ENCODE measurements at regions not wholly inside any gene's neighbourhood (a gene's known extent, or its start where the extent isn't known, plus 50 kb on each side); places are given as distances from the start of the nearest gene placed in this dataset.

DNA sequence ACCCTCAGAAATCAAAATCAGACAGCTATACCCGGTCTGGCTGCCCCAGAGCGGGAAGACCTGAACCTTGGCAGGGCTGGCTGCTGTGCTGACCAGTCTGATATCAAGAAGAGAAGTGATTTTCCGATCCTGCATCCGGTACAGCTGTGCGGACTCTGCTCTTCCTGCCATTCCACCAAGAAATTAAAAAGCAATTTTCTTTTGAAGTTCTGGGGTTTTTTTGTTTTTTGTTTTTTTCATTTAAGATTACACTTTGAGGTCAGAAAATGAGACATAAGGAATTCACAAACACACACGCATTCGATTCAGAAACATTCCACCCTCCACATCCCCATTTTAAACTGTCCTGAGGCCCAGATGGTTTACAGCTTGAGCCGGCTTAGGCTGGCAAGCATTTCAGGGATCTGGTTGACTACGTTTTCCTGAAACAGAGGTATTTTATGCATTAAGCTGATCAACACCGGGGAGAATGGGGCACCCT is 156.5 kb downstream of the COL6A3 start:
- H3K27me3 Mint-ChIP-seq (ENCODE audit: low read depth in 3 of 3) = peaks cover 2 to 6% (median 3%) of the 10 kb centered on the region in 3 donors
- 33% methylated on average over 1 of the region's 10 CpGs for WGBS (ENCODE audit: insufficient coverage)
- no peak overlapping the region for H3K9ac ChIP-seq (ENCODE audit: insufficient read depth, low read length, poor library complexity, severe bottlenecking)

GRCh38 chr2:237258116-237258515 is 155.8 kb downstream of the COL6A3 start:
- WGBS (ENCODE audit: insufficient coverage) = 11% methylated on average over 5 of the region's 7 CpGs
- peak overlapping the region; percentile 57 for H3K4me2 ChIP-seq (replicated peaks; ENCODE audit: extremely low read depth, low read length, poor library complexity, severe bottlenecking)
- peak overlapping the region; percentile 32 for H3K9ac ChIP-seq (ENCODE audit: insufficient read depth, low read length, poor library complexity, severe bottlenecking)
- intact Hi-C loops (cut with micrococcal nuclease) = no loop called here
- Mint-ChIP-seq H3K4me1 (peaks cover 47% of the 10 kb centered on the region), H3K27ac (peak overlapping the region; percentile 32 to 91 (median 83)), H3K36me3 (no peaks in the 10 kb centered on the region), H3K9me3 (peaks cover 0 to 2% (median 0%) of the 10 kb centered on the region in 7 donors), H3K27me3 (ENCODE audit: low read depth in 3 of 3) (peaks cover 0 to 6% (median 2%) of the 10 kb centered on the region in 3 donors), H3K4me3 (peak overlapping the region; percentile 71 to 84)
- no peaks in the 10 kb centered on the region for H3K27me3 ChIP-seq (ENCODE audit: control insufficient read depth in 2 of 2, insufficient read depth in 2 of 2, low read length in 2 of 2)
- H3K4me3 ChIP-seq (replicated peaks in 1 of 3; ENCODE audit: low read depth in 2 of 3, low read length in 3 of 3) = peak overlapping the region in 2 of 3 experiments; percentile 38 to 53
- H3K4me1 ChIP-seq (ENCODE audit: control insufficient read depth in 1 of 2, insufficient read depth in 2 of 2, low read length in 2 of 2) = peaks cover 45% of the 10 kb centered on the region in 2 donors
- H3K9me3 ChIP-seq (replicated peaks in 1 of 2; ENCODE audit: control insufficient read depth in 1 of 2, insufficient read depth in 1 of 2, low read length in 2 of 2) = no peaks in the 10 kb centered on the region
- peak overlapping the region; percentile 76 for H2AFZ ChIP-seq (ENCODE audit: insufficient read depth, low read depth, low read length, poor library complexity, severe bottlenecking)
- H3K79me2 ChIP-seq (ENCODE audit: insufficient read depth, low read length) = no peaks in the 10 kb centered on the region
- H4K20me1 ChIP-seq (ENCODE audit: insufficient read depth, low read length) = no peaks in the 10 kb centered on the region
- H3K36me3 ChIP-seq (replicated peaks in 1 of 2; ENCODE audit: control insufficient read depth in 1 of 2, insufficient read depth in 2 of 2, low read length in 2 of 2) = no peaks in the 10 kb centered on the region
- peak; percentile 5 to 55 (median 29) for DNase-seq
- H3K27ac ChIP-seq (ENCODE audit: low read depth in 1 of 2, low read length in 2 of 2) = peak overlapping the region; percentile 56 to 74
- TF ChIP-seq, protein P1, sequence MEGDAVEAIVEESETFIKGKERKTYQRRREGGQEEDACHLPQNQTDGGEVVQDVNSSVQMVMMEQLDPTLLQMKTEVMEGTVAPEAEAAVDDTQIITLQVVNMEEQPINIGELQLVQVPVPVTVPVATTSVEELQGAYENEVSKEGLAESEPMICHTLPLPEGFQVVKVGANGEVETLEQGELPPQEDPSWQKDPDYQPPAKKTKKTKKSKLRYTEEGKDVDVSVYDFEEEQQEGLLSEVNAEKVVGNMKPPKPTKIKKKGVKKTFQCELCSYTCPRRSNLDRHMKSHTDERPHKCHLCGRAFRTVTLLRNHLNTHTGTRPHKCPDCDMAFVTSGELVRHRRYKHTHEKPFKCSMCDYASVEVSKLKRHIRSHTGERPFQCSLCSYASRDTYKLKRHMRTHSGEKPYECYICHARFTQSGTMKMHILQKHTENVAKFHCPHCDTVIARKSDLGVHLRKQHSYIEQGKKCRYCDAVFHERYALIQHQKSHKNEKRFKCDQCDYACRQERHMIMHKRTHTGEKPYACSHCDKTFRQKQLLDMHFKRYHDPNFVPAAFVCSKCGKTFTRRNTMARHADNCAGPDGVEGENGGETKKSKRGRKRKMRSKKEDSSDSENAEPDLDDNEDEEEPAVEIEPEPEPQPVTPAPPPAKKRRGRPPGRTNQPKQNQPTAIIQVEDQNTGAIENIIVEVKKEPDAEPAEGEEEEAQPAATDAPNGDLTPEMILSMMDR (IDR thresholded peaks at IDR 0.05) = no peak

More for the DNA sequence above, 156.5 kb downstream of the COL6A3 start:
- no peaks in the 10 kb centered on the region for H3K36me3 ChIP-seq (replicated peaks in 1 of 2; ENCODE audit: control insufficient read depth in 1 of 2, insufficient read depth in 2 of 2, low read length in 2 of 2)
- peak overlapping the region in 1 of 2 donors; percentile 74 for H3K27ac ChIP-seq (ENCODE audit: low read depth in 1 of 2, low read length in 2 of 2)
- no peaks in the 10 kb centered on the region for H4K20me1 ChIP-seq (ENCODE audit: insufficient read depth, low read length)
- TF ChIP-seq, protein P1 (IDR thresholded peaks at IDR 0.05) = no peak
- DNase-seq = no peak
- peak overlapping the region in 1 of 3 experiments; percentile 53 for H3K4me3 ChIP-seq (replicated peaks in 1 of 3; ENCODE audit: low read depth in 2 of 3, low read length in 3 of 3)
- peaks cover 41% of the 10 kb centered on the region for H3K4me1 Mint-ChIP-seq
- H3K79me2 ChIP-seq (ENCODE audit: insufficient read depth, low read length) = no peaks in the 10 kb centered on the region
- H3K36me3 Mint-ChIP-seq = no peaks in the 10 kb centered on the region
- no peaks in the 10 kb centered on the region for H3K27me3 ChIP-seq (ENCODE audit: control insufficient read depth in 2 of 2, insufficient read depth in 2 of 2, low read length in 2 of 2)
- peak overlapping the region in 5 of 7 donors; percentile 32 to 86 (median 64) for H3K27ac Mint-ChIP-seq
- peaks cover 0 to 2% (median 0%) of the 10 kb centered on the region in 7 donors for H3K9me3 Mint-ChIP-seq
- intact Hi-C loops (cut with micrococcal nuclease) = no loop called here
- H2AFZ ChIP-seq (ENCODE audit: insufficient read depth, low read depth, low read length, poor library complexity, severe bottlenecking) = peak overlapping the region; percentile 76
- no peaks in the 10 kb centered on the region for H3K9me3 ChIP-seq (replicated peaks in 1 of 2; ENCODE audit: control insufficient read depth in 1 of 2, insufficient read depth in 1 of 2, low read length in 2 of 2)
- H3K4me1 ChIP-seq (ENCODE audit: control insufficient read depth in 1 of 2, insufficient read depth in 2 of 2, low read length in 2 of 2) = peaks cover 38 to 39% of the 10 kb centered on the region in 2 donors
- peak overlapping the region; percentile 45 to 84 for H3K4me3 Mint-ChIP-seq
- peak overlapping the region; percentile 57 for H3K4me2 ChIP-seq (replicated peaks; ENCODE audit: extremely low read depth, low read length, poor library complexity, severe bottlenecking)
